ENCODE measurements at regions not wholly inside any gene's neighbourhood (a gene's known extent, or its start where the extent isn't known, plus 50 kb on each side); places are given as distances from the start of the nearest gene placed in this dataset.

- no peaks in the 10 kb centered on the region for H3K9me2 ChIP-seq (replicated peaks; ENCODE audit: insufficient read depth)
- TF ChIP-seq EZH2 (IDR thresholded peaks at IDR 0.05; ENCODE audit: borderline replicate concordance) (no peak), CTCF (IDR thresholded peaks at IDR 0.05; ENCODE audit: poor library complexity) (no peak), EZH2phosphoT487 (IDR thresholded peaks at IDR 0.05; ENCODE audit: low read depth, severe bottlenecking, unreplicated experiment) (no peak)
- no peaks in the 10 kb centered on the region for H3K36me3 ChIP-seq (replicated peaks; ENCODE audit: insufficient read depth, low read depth)
- WGBS (ENCODE audit: low lambda C conversion rate, missing lambda C conversion rate): 45% methylated on average over 2 of the region's 2 CpGs
- H3K4me2 ChIP-seq: no peak overlapping the region
- H4K20me1 ChIP-seq (ENCODE audit: insufficient read depth, poor library complexity, severe bottlenecking): no peaks in the 10 kb centered on the region
- H2AFZ ChIP-seq: no peak overlapping the region
- no peak overlapping the region for H3K4me3 ChIP-seq
- no peaks in the 10 kb centered on the region for H3K79me2 ChIP-seq
- no peak overlapping the region for H3K27ac ChIP-seq
- H3K9me3 ChIP-seq (ENCODE audit: low read depth): no peaks in the 10 kb centered on the region
- H3K4me1 ChIP-seq (ENCODE audit: insufficient read depth): no peaks in the 10 kb centered on the region
- DNase-seq (ENCODE audit: low spot score): no peak
- H3K27me3 ChIP-seq: no peaks in the 10 kb centered on the region
Measured at GRCh38 chr10:9081961-9082360, 1027.5 kb downstream of the GATA3 start.

GRCh38 chr10:9091530-9092093, 1037.1 kb downstream of the GATA3 start:
- H3K9me2 ChIP-seq (replicated peaks; ENCODE audit: insufficient read depth): no peaks in the 10 kb centered on the region
- 72% methylated on average over 3 of the region's 3 CpGs for WGBS (ENCODE audit: low lambda C conversion rate, missing lambda C conversion rate)
- no peaks in the 10 kb centered on the region for H3K4me1 ChIP-seq (ENCODE audit: insufficient read depth)
- DNase-seq (ENCODE audit: low spot score): no peak
- no peaks in the 10 kb centered on the region for H3K79me2 ChIP-seq
- no peaks in the 10 kb centered on the region for H3K9me3 ChIP-seq (ENCODE audit: low read depth)
- TF ChIP-seq EZH2 (IDR thresholded peaks at IDR 0.05; ENCODE audit: borderline replicate concordance) (no peak), CTCF (IDR thresholded peaks at IDR 0.05; ENCODE audit: poor library complexity) (no peak), EZH2phosphoT487 (IDR thresholded peaks at IDR 0.05; ENCODE audit: low read depth, severe bottlenecking, unreplicated experiment) (no peak)
- no peaks in the 10 kb centered on the region for H4K20me1 ChIP-seq (ENCODE audit: insufficient read depth, poor library complexity, severe bottlenecking)
- no peak overlapping the region for H3K4me2 ChIP-seq
- no peak overlapping the region for H3K4me3 ChIP-seq
- H3K27me3 ChIP-seq: no peaks in the 10 kb centered on the region
- no peak overlapping the region for H2AFZ ChIP-seq
- H3K27ac ChIP-seq: no peak overlapping the region
- H3K36me3 ChIP-seq (replicated peaks; ENCODE audit: insufficient read depth, low read depth): no peaks in the 10 kb centered on the region

GRCh38 chr10:9096288-9096687, 1041.8 kb downstream of the GATA3 start:
- WGBS (ENCODE audit: low lambda C conversion rate, missing lambda C conversion rate): 79% methylated on average over 4 of the region's 4 CpGs
- Histone ChIP-seq H3K9me3 (ENCODE audit: low read depth) (no peaks in the 10 kb centered on the region), H3K4me3 (no peak overlapping the region), H3K27me3 (no peaks in the 10 kb centered on the region), H3K9me2 (replicated peaks; ENCODE audit: insufficient read depth) (no peaks in the 10 kb centered on the region), H2AFZ (no peak overlapping the region), H3K36me3 (replicated peaks; ENCODE audit: insufficient read depth, low read depth) (no peaks in the 10 kb centered on the region), H3K79me2 (no peaks in the 10 kb centered on the region), H4K20me1 (ENCODE audit: insufficient read depth, poor library complexity, severe bottlenecking) (no peaks in the 10 kb centered on the region), H3K27ac (no peak overlapping the region), H3K4me2 (no peak overlapping the region), H3K4me1 (ENCODE audit: insufficient read depth) (no peaks in the 10 kb centered on the region)
- TF ChIP-seq EZH2 (IDR thresholded peaks at IDR 0.05; ENCODE audit: borderline replicate concordance) (no peak), CTCF (IDR thresholded peaks at IDR 0.05; ENCODE audit: poor library complexity) (no peak), EZH2phosphoT487 (IDR thresholded peaks at IDR 0.05; ENCODE audit: low read depth, severe bottlenecking, unreplicated experiment) (no peak)
- DNase-seq (ENCODE audit: low spot score): no peak
